Nephron progenitor cell (in vitro differentiated cells): ENCODE measurements at regions not wholly inside any gene's neighbourhood (a gene's known extent, or its start where the extent isn't known, plus 50 kb on each side); places are given as distances from the start of the nearest gene placed in this dataset.
A peak's percentile ranks its signal among the peaks of the same experiment; 100 is the strongest.
"Not testable (repeated sequence)": the region's sequence is repeated elsewhere in the genome, so short reads cannot be mapped to it uniquely, and the experiment has no call there.

Source experiments
- DNase-seq: peaks from one replicate; pipeline ENCODE4 v3.0.0; 2021
- H3K27ac Mint-ChIP-seq: 2 replicates; pipeline ENCODE4 v1.8.0; 2021; ENCODE audit warnings: mild to moderate bottlenecking, moderate library complexity, mixed read lengths
- H3K27me3 Mint-ChIP-seq: 2 replicates; pipeline ENCODE4 v1.8.0; 2021; ENCODE audit warnings: mild to moderate bottlenecking, low read depth, mixed read lengths; ENCODE audit not compliant: poor library complexity
- H3K36me3 Mint-ChIP-seq: 2 replicates; pipeline ENCODE4 v1.8.0; 2021; ENCODE audit warnings: low read depth, mixed read lengths
- H3K4me1 Mint-ChIP-seq: 2 replicates; pipeline ENCODE4 v1.8.0; 2021; ENCODE audit warnings: mixed read lengths
- H3K4me3 Mint-ChIP-seq: 2 replicates; pipeline ENCODE4 v1.8.0; 2021; ENCODE audit warnings: mild to moderate bottlenecking, moderate library complexity, mixed read lengths
- H3K9me3 Mint-ChIP-seq: 2 replicates; pipeline ENCODE4 v1.8.0; 2021; ENCODE audit warnings: mild to moderate bottlenecking, moderate library complexity, mixed read lengths
- CTCF ChIP-seq: fragments of 200-600 bp; sonication (generic); IDR thresholded peaks from 2 replicates; pipeline ENCODE4 v1.5.0; 2021; ENCODE audit warnings: antibody characterized with exemption

GRCh38 chr19:20294181-20294580, 127.2 kb downstream of the ZNF486 start:
- Mint-ChIP-seq H3K9me3 (peaks cover 28% of the 10 kb centered on the region), H3K27ac (no peak overlapping the region), H3K4me3 (no peak overlapping the region), H3K27me3 (peaks cover 3% of the 10 kb centered on the region), H3K36me3 (no peaks in the 10 kb centered on the region), H3K4me1 (no peaks in the 10 kb centered on the region)
- TF ChIP-seq CTCF, result no peak
- DNase-seq, result no peak

GRCh38 chr19:20292520-20292919, 125.5 kb downstream of the ZNF486 start:
- not testable (repeated sequence) for H3K4me1 Mint-ChIP-seq, H3K27ac Mint-ChIP-seq

GRCh38 chr19:20289186-20289585, 122.2 kb downstream of the ZNF486 start:
- no peaks in the 10 kb centered on the region for H3K36me3 Mint-ChIP-seq
- no peak overlapping the region for H3K27ac Mint-ChIP-seq
- H3K9me3 Mint-ChIP-seq, result peaks cover 12% of the 10 kb centered on the region
- peaks cover 24% of the 10 kb centered on the region for H3K4me1 Mint-ChIP-seq
- TF ChIP-seq CTCF, result no peak
- H3K27me3 Mint-ChIP-seq, result peaks cover 3% of the 10 kb centered on the region
- no peak overlapping the region for H3K4me3 Mint-ChIP-seq
- DNase-seq, result no peak

More at GRCh38 chr19:20292520-20292919, 125.5 kb downstream of the ZNF486 start:
- H3K36me3 Mint-ChIP-seq, H3K27me3 Mint-ChIP-seq, DNase-seq, H3K4me3 Mint-ChIP-seq: not testable (repeated sequence)
- peaks cover 17% of the 10 kb centered on the region for H3K9me3 Mint-ChIP-seq

- H3K4me3 Mint-ChIP-seq, result no peak overlapping the region
- peaks cover 24% of the 10 kb centered on the region for H3K4me1 Mint-ChIP-seq
- DNase-seq, result no peak
- H3K36me3 Mint-ChIP-seq, result no peaks in the 10 kb centered on the region
- peak overlapping the region; percentile 25 for H3K27ac Mint-ChIP-seq
- no peak for TF ChIP-seq CTCF
- peaks cover 24% of the 10 kb centered on the region for H3K9me3 Mint-ChIP-seq
- no peaks in the 10 kb centered on the region for H3K27me3 Mint-ChIP-seq
Measured at GRCh38 chr19:20287070-20287469, 120.1 kb downstream of the ZNF486 start.

- Mint-ChIP-seq H3K27ac (peak overlapping the region; percentile 93), H3K4me1 (peaks cover 24% of the 10 kb centered on the region), H3K9me3 (peaks cover 24% of the 10 kb centered on the region), H3K4me3 (peak overlapping the region; percentile 25)
- H3K36me3 Mint-ChIP-seq, H3K27me3 Mint-ChIP-seq, DNase-seq: not testable (repeated sequence)
Measured at GRCh38 chr19:20285876-20286275, 118.9 kb downstream of the ZNF486 start.

- no peak overlapping the region for H3K27ac Mint-ChIP-seq
- H3K4me3 Mint-ChIP-seq, result no peak overlapping the region
- no peak for TF ChIP-seq CTCF
- H3K27me3 Mint-ChIP-seq, result no peaks in the 10 kb centered on the region
- no peaks in the 10 kb centered on the region for H3K36me3 Mint-ChIP-seq
- peaks cover 42% of the 10 kb centered on the region for H3K9me3 Mint-ChIP-seq
- no peak for DNase-seq
- H3K4me1 Mint-ChIP-seq, result peaks cover 18% of the 10 kb centered on the region
Measured at GRCh38 chr19:20279516-20279915, 112.5 kb downstream of the ZNF486 start.

GRCh38 chr19:20278342-20278741, 111.3 kb downstream of the ZNF486 start:
- no peaks in the 10 kb centered on the region for H3K27me3 Mint-ChIP-seq
- peaks cover 26% of the 10 kb centered on the region for H3K4me1 Mint-ChIP-seq
- no peak overlapping the region for H3K4me3 Mint-ChIP-seq
- H3K27ac Mint-ChIP-seq, result no peak overlapping the region
- peak; percentile 40 for TF ChIP-seq CTCF
- H3K36me3 Mint-ChIP-seq, result no peaks in the 10 kb centered on the region
- DNase-seq, result peak; percentile 21
- peaks cover 32% of the 10 kb centered on the region for H3K9me3 Mint-ChIP-seq

- H3K4me1 Mint-ChIP-seq, result peaks cover 30% of the 10 kb centered on the region
- peaks cover 26% of the 10 kb centered on the region for H3K9me3 Mint-ChIP-seq
- H3K27me3 Mint-ChIP-seq, H3K4me3 Mint-ChIP-seq, H3K36me3 Mint-ChIP-seq, DNase-seq: not testable (repeated sequence)
- peak overlapping the region; percentile 98 for H3K27ac Mint-ChIP-seq
Measured at GRCh38 chr19:20276732-20277082, 109.7 kb downstream of the ZNF486 start.
